Right cardiac atrium (tissue), 5 donors: ENCODE measurements at regions not wholly inside any gene's neighbourhood (a gene's known extent, or its start where the extent isn't known, plus 50 kb on each side); places are given as distances from the start of the nearest gene placed in this dataset.
A peak's percentile ranks its signal among the peaks of the same experiment; 100 is the strongest.

Experiments used
- ATAC-seq, 2 donors: fragments of 200-7000 bp; cut with Tn5 transposase; one replicate each; pipeline versions ENCODE4 v1.8.0 to v1.9.1; 2020; ENCODE audit warnings: moderate library complexity in 2 of 2, mild to moderate bottlenecking in 1 of 2
- DNase-seq, 3 donors: peaks; one replicate each; pipeline ENCODE4 v3.0.0-alpha.2; 2020
- H3K27ac ChIP-seq: one replicate; pipeline ENCODE4 v1.5.1; 2013; ENCODE audit warnings: mild to moderate bottlenecking, low read length, control low read depth, moderate library complexity
- H3K27me3 ChIP-seq: one replicate; pipeline ENCODE4 v1.6.1; 2013; ENCODE audit not compliant: control insufficient read depth, insufficient read depth
- H3K4me1 ChIP-seq: one replicate; pipeline ENCODE4 v1.6.1; 2013; ENCODE audit warnings: low read length; ENCODE audit not compliant: control insufficient read depth, insufficient read depth
- H3K4me3 ChIP-seq: one replicate; pipeline ENCODE4 v1.5.1; 2013; ENCODE audit warnings: low read length, control low read depth
- H3K9me3 ChIP-seq: one replicate; pipeline ENCODE4 v1.6.1; 2013; ENCODE audit warnings: low read length; ENCODE audit not compliant: control insufficient read depth
- WGBS: extraction: QIAGEN DNeasy Blood & Tissue Kit; methylation state at CpG from one replicate; pipeline ENCODE4 v1.1.7; 2013; 5-methylcytosine and 5-hydroxymethylcytosine counted together
- intact Hi-C, 4 donors: fragments of 100-400 bp; cut with DNase I; formaldehyde crosslinking; loops; one replicate each; pipeline versions ENCODE4 v1.11.0 to v1.14.0; 2022 to 2023
- donor health status: healthy with polysubstance abuse.
- donor health status: DM: no; HTN: yes; CAD: no.
- donor health status: DM: no; HTN: no; CAD: no.
- donor health status: DM: no; HTN: yes; CAD: no; lungs with severe emphysema.
- donor health status: DM: yes; HTN: yes; CAD: no.

GRCh38 chr6:11333132-11333849, 100.8 kb upstream of the NEDD9 start:
- intact Hi-C loops: no loop called here
- ATAC-seq: no peak
- Histone ChIP-seq H3K4me1 (peaks cover 3% of the 10 kb centered on the region), H3K9me3 (peaks cover 2% of the 10 kb centered on the region), H3K27ac (no peak overlapping the region), H3K4me3 (no peak overlapping the region), H3K27me3 (no peaks in the 10 kb centered on the region)
- 80% methylated on average over 6 of the region's 6 CpGs for WGBS
- no peak for DNase-seq

DNA sequence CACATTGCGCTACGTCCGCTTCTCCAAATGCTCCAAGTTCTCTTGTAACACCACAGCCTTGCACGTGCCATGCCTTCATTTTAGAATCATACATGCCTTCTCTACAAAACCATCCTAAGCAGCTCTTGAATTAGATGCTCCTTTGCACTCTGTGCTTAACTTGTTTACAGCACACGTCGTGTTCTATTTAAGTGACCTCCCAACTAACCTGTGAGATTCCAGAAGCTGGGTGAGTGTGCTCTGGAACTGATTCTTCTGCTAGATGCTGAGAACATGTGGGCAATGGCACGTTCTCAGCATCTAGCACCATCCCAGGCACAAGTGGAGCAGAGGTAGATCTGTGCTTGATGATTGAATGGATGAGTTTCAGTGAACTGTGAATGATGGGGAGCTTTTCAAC, 100.0 kb upstream of the NEDD9 start:
- Histone ChIP-seq H3K9me3 (peaks cover 2% of the 10 kb centered on the region), H3K27ac (no peak overlapping the region), H3K4me1 (peaks cover 3% of the 10 kb centered on the region), H3K27me3 (no peaks in the 10 kb centered on the region), H3K4me3 (no peak overlapping the region)
- intact Hi-C loops: no loop called here
- no peak for ATAC-seq
- no peak for DNase-seq
- 90% methylated on average over 7 of the region's 7 CpGs for WGBS

GRCh38 chr6:11331111-11331510, 98.6 kb upstream of the NEDD9 start:
- ATAC-seq (no peak), DNase-seq (no peak)
- Histone ChIP-seq H3K9me3 (peaks cover 2% of the 10 kb centered on the region), H3K4me3 (no peak overlapping the region), H3K27me3 (no peaks in the 10 kb centered on the region), H3K4me1 (peaks cover 3% of the 10 kb centered on the region), H3K27ac (no peak overlapping the region)
- 66% methylated on average over 5 of the region's 5 CpGs for WGBS
- intact Hi-C loops: no loop called here

- DNase-seq (no peak), ATAC-seq (peak; percentile 38 to 68)
- peaks cover 3% of the 10 kb centered on the region for H3K4me1 ChIP-seq
- H3K27me3 ChIP-seq: no peaks in the 10 kb centered on the region
- no peak overlapping the region for H3K27ac ChIP-seq
- H3K4me3 ChIP-seq: no peak overlapping the region
- whole genome bisulfite sequencing: 44% methylated on average over 3 of the region's 3 CpGs
- H3K9me3 ChIP-seq: no peaks in the 10 kb centered on the region
- intact Hi-C loops: no loop called here
Measured at GRCh38 chr6:11330413-11330760, 97.9 kb upstream of the NEDD9 start.

DNA sequence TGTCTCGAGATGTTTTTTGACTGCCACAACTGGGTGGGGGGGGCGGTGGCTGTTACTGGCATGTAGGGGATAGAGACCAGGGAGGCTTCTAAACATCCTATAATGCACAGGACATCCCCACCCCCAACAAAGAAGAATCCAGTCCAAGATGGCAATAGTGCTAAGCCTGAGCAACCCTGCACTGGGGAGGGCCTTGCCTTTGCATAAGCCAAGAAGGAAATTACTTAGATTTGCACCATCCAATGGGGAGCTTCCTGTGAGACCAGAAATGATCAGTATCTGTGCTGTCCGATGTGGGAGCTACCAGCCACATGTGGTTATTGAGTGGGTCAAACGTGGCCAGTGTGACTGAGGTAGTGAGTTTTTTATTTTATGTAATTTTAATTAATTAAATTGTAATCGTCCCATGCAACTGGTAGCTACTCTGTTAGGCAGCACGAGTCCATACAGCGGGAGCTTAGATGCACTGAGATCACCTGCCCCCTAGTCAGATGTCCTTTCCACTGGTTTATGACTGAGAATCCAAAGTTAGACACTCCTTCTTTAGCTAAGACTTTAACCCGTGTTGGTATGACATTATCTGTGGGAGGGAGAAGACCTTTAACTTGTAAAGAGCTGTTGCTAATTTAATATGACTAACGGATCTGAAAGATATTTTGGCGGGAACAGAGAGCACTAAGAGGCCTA, 97.4 kb upstream of the NEDD9 start:
- Histone ChIP-seq H3K27me3 (no peaks in the 10 kb centered on the region), H3K4me1 (peaks cover 3% of the 10 kb centered on the region), H3K9me3 (no peaks in the 10 kb centered on the region), H3K4me3 (no peak overlapping the region), H3K27ac (no peak overlapping the region)
- intact Hi-C loops: no loop called here
- 74% methylated on average over 10 of the region's 10 CpGs for WGBS
- DNase-seq: no peak
- no peak for ATAC-seq

GRCh38 chr6:11328613-11329247, 96.3 kb upstream of the NEDD9 start:
- ATAC-seq (no peak), DNase-seq (no peak)
- H3K4me3 ChIP-seq: no peak overlapping the region
- H3K27me3 ChIP-seq: no peaks in the 10 kb centered on the region
- 90% methylated on average over 7 of the region's 7 CpGs for WGBS
- H3K9me3 ChIP-seq: no peaks in the 10 kb centered on the region
- intact Hi-C loops: no loop called here
- H3K4me1 ChIP-seq: peaks cover 3% of the 10 kb centered on the region
- H3K27ac ChIP-seq: no peak overlapping the region

- H3K27me3 ChIP-seq: no peaks in the 10 kb centered on the region
- 93% methylated on average over 3 of the region's 3 CpGs for WGBS
- no peak overlapping the region for H3K4me3 ChIP-seq
- H3K27ac ChIP-seq: no peak overlapping the region
- DNase-seq (no peak), ATAC-seq (no peak)
- intact Hi-C loops: no loop called here
- H3K4me1 ChIP-seq: peaks cover 3% of the 10 kb centered on the region
- no peaks in the 10 kb centered on the region for H3K9me3 ChIP-seq
Measured at GRCh38 chr6:11327961-11328360, 95.5 kb upstream of the NEDD9 start.

DNA sequence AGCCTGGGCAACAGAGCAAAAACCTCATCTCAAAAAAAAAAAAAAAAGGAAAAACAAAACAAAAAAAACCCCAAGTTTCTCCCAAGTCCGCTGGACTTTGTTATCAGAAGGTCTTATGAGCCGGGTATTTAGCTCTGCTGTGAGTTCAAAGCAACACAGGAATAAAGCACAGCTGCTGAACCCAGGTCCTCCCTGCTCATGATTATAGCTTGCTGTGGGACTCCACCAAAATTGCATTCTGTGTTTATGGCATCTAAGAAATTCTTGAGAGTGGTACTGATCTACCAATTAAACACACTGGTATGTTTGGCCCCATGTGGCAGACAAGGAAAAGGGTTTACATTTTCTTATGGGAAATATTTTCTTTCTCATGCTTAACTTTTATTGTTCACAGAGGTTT, 93.6 kb upstream of the NEDD9 start:
- Histone ChIP-seq H3K4me1 (peaks cover 3% of the 10 kb centered on the region), H3K4me3 (no peak overlapping the region), H3K27ac (no peak overlapping the region), H3K27me3 (no peaks in the 10 kb centered on the region), H3K9me3 (no peaks in the 10 kb centered on the region)
- DNase-seq (no peak), ATAC-seq (no peak)
- intact Hi-C loops: no loop called here
- 82% methylated on average over 2 of the region's 2 CpGs for WGBS

GRCh38 chr6:11324453-11325015, 92.1 kb upstream of the NEDD9 start:
- DNase-seq (no peak), ATAC-seq (no peak)
- Histone ChIP-seq H3K4me1 (no peaks in the 10 kb centered on the region), H3K9me3 (no peaks in the 10 kb centered on the region), H3K27ac (no peak overlapping the region), H3K4me3 (no peak overlapping the region), H3K27me3 (no peaks in the 10 kb centered on the region)
- WGBS: 96% methylated on average over 6 of the region's 6 CpGs
- intact Hi-C loops: no loop called here

DNA sequence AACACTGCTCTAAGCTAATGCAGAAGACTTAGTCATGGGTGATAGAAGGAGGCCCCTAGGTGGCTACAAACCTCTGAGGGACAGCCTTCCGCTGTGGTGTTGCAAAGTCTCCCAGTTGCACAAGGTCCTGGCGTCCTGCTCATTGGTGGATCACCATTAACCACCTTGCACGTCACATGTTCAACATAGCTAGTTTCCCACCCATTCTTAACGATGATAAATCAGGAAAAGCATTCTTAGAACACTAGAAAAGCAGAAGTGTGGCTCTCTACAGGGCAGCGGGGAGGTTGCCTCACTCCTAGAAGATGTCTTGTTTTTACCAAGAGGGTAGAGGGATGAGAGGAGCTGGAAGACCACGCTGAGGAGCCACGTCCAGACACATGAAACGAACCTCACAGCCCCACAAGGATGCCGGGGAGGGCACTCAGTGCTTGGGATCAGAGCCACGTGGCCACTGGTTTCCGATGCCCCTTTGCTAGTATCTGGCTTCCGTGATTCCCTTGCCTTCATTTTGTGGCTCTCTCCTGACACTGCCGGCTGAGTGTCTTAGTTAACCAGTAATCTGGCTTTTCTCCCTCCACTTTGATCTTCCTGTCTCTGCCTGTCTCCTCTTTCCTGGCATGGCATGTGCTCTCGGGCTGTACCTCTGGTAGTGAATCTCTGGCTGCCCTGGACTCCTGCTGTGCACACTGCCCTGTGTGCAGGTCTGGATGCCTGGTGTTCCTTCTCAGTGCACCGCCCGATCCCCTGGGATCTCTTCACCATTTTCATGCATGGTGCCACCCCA, 91.4 kb upstream of the NEDD9 start:
- ATAC-seq (peak; percentile 50 to 57), DNase-seq (peak; percentile 31 to 71 (median 53))
- H3K27ac ChIP-seq: no peak overlapping the region
- H3K4me1 ChIP-seq: no peaks in the 10 kb centered on the region
- H3K9me3 ChIP-seq: no peaks in the 10 kb centered on the region
- H3K4me3 ChIP-seq: no peak overlapping the region
- intact Hi-C loops: no loop called here
- WGBS: 90% methylated on average over 16 of the region's 16 CpGs
- H3K27me3 ChIP-seq: no peaks in the 10 kb centered on the region
